Fibroblast of lung (primary cell): ENCODE measurements at regions not wholly inside any gene's neighbourhood (a gene's known extent, or its start where the extent isn't known, plus 50 kb on each side); places are given as distances from the start of the nearest gene placed in this dataset.
"Not testable (repeated sequence)": the region's sequence is repeated elsewhere in the genome, so short reads cannot be mapped to it uniquely, and the experiment has no call there.

ENCODE experiments used
- EZH2 ChIP-seq: IDR thresholded peaks from 2 replicates; pipeline ENCODE4 v1.5.1; 2012; ENCODE audit warnings: low read length, control low read depth, mild to moderate bottlenecking; ENCODE audit errors: missing control alignments
- TF ChIP-seq, protein P1 (sequence below), 2 donors: IDR thresholded peaks in 1 of 2; conservative IDR thresholded peaks in 1 of 2; 1 replicate in 1 of 2; 2 replicates in 1 of 2; pipeline ENCODE4 v1.5.1; 2011 to 2012; ENCODE audit warnings: low read length in 2 of 2, control low read depth in 1 of 2, inconsistent platforms in 1 of 2, low read depth in 1 of 2, mild to moderate bottlenecking in 1 of 2

DNA sequence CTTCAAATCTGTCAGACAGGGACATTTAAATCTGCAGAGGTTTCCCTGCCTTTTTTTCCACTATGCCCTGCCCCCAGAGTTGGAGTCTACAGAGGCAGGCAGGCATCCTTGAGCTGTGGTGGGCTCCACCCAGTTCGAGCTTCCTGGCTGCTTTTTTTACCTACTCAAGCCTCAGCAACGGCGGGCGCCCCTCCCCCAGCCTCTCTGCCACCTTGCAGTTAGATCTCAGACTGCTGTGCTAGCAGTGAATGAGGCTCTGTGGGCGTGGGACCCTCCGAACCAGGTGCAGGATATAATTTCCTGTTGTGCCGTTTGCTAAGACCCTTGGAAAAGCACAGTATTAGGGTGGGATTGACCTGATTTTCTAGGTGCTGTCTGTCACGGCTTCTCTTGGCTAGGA, 765.2 kb upstream of the NOVA1 start:
- TF ChIP-seq, protein P1, sequence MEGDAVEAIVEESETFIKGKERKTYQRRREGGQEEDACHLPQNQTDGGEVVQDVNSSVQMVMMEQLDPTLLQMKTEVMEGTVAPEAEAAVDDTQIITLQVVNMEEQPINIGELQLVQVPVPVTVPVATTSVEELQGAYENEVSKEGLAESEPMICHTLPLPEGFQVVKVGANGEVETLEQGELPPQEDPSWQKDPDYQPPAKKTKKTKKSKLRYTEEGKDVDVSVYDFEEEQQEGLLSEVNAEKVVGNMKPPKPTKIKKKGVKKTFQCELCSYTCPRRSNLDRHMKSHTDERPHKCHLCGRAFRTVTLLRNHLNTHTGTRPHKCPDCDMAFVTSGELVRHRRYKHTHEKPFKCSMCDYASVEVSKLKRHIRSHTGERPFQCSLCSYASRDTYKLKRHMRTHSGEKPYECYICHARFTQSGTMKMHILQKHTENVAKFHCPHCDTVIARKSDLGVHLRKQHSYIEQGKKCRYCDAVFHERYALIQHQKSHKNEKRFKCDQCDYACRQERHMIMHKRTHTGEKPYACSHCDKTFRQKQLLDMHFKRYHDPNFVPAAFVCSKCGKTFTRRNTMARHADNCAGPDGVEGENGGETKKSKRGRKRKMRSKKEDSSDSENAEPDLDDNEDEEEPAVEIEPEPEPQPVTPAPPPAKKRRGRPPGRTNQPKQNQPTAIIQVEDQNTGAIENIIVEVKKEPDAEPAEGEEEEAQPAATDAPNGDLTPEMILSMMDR (conservative IDR thresholded peaks at IDR 0.05 in 1 of 2, IDR thresholded peaks at IDR 0.05 in 1 of 2; ENCODE audit: low read depth in 1 of 2, low read length in 2 of 2), result not testable (repeated sequence)
- TF ChIP-seq EZH2, result not testable (repeated sequence)
